Activated CD4-positive, alpha-beta T cell treated with anti-CD3 and anti-CD28 coated beads for 36 hours (primary cell): ENCODE measurements at regions not wholly inside any gene's neighbourhood (a gene's known extent, or its start where the extent isn't known, plus 50 kb on each side); places are given as distances from the start of the nearest gene placed in this dataset.

Source experiments
- ATAC-seq: fragments of 200-7000 bp; cut with Tn5 transposase; one replicate; pipeline ENCODE4 v1.10.0; 2021; ENCODE audit warnings: mild to moderate bottlenecking, moderate library complexity
- CTCF ChIA-PET: fragments of 350-600 bp; sonication (Branson Sonifier 250); formaldehyde crosslinking; loops from one replicate; lab custom pipeline; 2021; ENCODE audit warnings: antibody characterized with exemption; lab: Charles Lee
- POLR2A ChIA-PET: fragments of 350-600 bp; sonication (Branson Sonifier 250); formaldehyde crosslinking; loops from one replicate; lab custom pipeline; 2021; ENCODE audit warnings: antibody characterized with exemption, inconsistent platforms; lab: Charles Lee
- DNase-seq: peaks from one replicate; pipeline ENCODE4 v3.0.0-alpha.2; 2020
- H3K27ac Mint-ChIP-seq: one replicate; pipeline ENCODE4 v1.8.0; 2021; ENCODE audit warnings: mixed read lengths
- H3K27me3 Mint-ChIP-seq: one replicate; pipeline ENCODE4 v1.8.0; 2021; ENCODE audit warnings: mixed read lengths
- H3K36me3 Mint-ChIP-seq: one replicate; pipeline ENCODE4 v1.8.0; 2021; ENCODE audit warnings: low read depth, mixed read lengths
- H3K4me1 Mint-ChIP-seq: one replicate; pipeline ENCODE4 v1.8.0; 2021; ENCODE audit warnings: mixed read lengths
- H3K4me3 Mint-ChIP-seq: one replicate; pipeline ENCODE4 v1.8.0; 2021; ENCODE audit warnings: mild to moderate bottlenecking, moderate library complexity, mixed read lengths
- H3K9me3 Mint-ChIP-seq: one replicate; pipeline ENCODE4 v1.8.0; 2021; ENCODE audit warnings: low read depth, mixed read lengths
- intact Hi-C, 2 experiments: fragments of 100-400 bp; cut with DNase I in 1 of 2; cut with micrococcal nuclease in 1 of 2; formaldehyde crosslinking; loops; one replicate each; pipeline versions ENCODE4 v1.14.2 to v1.15.1; 2022 to 2024; cut with DNase I, micrococcal nuclease

- no peaks in the 10 kb centered on the region for H3K9me3 Mint-ChIP-seq
- CTCF ChIA-PET, result no interaction called here
- DNase-seq, result no peak
- no peaks in the 10 kb centered on the region for H3K4me1 Mint-ChIP-seq
- POLR2A ChIA-PET, result no interaction called here
- no peak for ATAC-seq
- H3K27ac Mint-ChIP-seq, result no peak overlapping the region
- intact Hi-C loops, result no loop called here
- no peaks in the 10 kb centered on the region for H3K27me3 Mint-ChIP-seq
- H3K4me3 Mint-ChIP-seq, result no peak overlapping the region
- peaks cover 41% of the 10 kb centered on the region for H3K36me3 Mint-ChIP-seq
Observed at GRCh38 chr22:26732284-26732683, 74.9 kb downstream of the MIAT start.

GRCh38 chr22:26734339-26735018 is 77.1 kb downstream of the MIAT start:
- Mint-ChIP-seq H3K4me3 (no peak overlapping the region), H3K9me3 (no peaks in the 10 kb centered on the region), H3K4me1 (no peaks in the 10 kb centered on the region), H3K27ac (no peak overlapping the region), H3K36me3 (peaks cover 38% of the 10 kb centered on the region), H3K27me3 (no peaks in the 10 kb centered on the region)
- POLR2A ChIA-PET, result interaction anchor here (0.7 kb wide), 1 partner anchor 51 kb away, joined by 12 read pairs; no protein-coding TSS in a partner anchor
- ATAC-seq (no peak), DNase-seq (no peak)
- intact Hi-C loops, result no loop called here
- CTCF ChIA-PET, result interaction anchor here (0.7 to 0.8 kb wide), 2 partner anchors 26 to 857 kb away, joined by 3 read pairs; no protein-coding TSS in a partner anchor

DNA sequence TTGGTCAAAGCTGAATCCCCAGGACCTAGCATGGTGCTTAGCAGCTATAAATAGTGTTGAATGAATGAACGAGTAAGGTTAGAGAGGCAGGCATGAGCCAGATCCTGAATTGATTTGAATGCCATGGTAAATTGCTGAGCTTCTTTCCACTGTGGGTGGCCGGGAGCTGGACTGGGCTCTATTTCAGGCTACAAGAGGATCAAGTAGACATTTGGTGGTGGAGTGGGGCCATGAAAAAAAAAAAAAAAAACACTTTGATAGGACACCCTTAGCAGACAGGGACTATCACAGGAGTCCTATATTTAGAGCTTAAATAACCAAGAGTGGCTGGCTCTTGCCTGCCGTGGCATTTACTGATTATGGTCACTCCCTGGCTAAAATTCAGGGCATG is 77.6 kb downstream of the MIAT start:
- H3K36me3 Mint-ChIP-seq, result peaks cover 38% of the 10 kb centered on the region
- ChIA-PET POLR2A (interaction anchor here (0.7 kb wide), 1 partner anchor 51 kb away, joined by 12 read pairs; no protein-coding TSS in a partner anchor), CTCF (interaction anchor here (0.7 to 0.8 kb wide), 2 partner anchors 25 to 856 kb away, joined by 3 read pairs; no protein-coding TSS in a partner anchor)
- intact Hi-C loops, result no loop called here
- no peaks in the 10 kb centered on the region for H3K27me3 Mint-ChIP-seq
- no peak for ATAC-seq
- no peaks in the 10 kb centered on the region for H3K9me3 Mint-ChIP-seq
- no peak overlapping the region for H3K4me3 Mint-ChIP-seq
- H3K4me1 Mint-ChIP-seq, result no peaks in the 10 kb centered on the region
- H3K27ac Mint-ChIP-seq, result no peak overlapping the region
- DNase-seq, result no peak

GRCh38 chr22:26737262-26737661 is 79.9 kb downstream of the MIAT start:
- H3K4me3 Mint-ChIP-seq, result no peak overlapping the region
- intact Hi-C loops, result no loop called here

DNA sequence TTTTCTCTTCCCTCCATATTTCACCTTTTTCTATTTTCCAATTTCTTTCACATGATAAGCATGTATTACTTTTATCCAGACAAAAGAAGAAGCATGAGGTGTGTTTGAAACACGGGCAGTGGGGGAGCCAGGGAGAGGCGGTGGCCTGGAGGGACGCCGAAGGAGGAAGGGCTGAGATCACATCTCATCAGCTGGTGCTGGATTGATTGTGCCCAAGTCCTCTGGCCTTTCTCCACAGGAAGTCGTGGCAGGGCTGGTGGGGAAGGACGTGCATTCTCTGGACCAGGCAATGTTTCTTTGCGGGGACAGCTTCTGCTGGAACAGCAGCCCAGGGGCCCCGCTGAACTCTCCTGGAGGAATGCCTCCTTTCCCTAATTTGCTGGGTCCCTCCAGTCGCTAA is 82.9 kb downstream of the MIAT start:
- Mint-ChIP-seq H3K36me3 (peaks cover 14% of the 10 kb centered on the region), H3K27me3 (no peaks in the 10 kb centered on the region)

More at GRCh38 chr22:26737262-26737661, 79.9 kb downstream of the MIAT start:
- CTCF ChIA-PET, result interaction anchor here (0.6 kb wide), 1 partner anchor 28 kb away, joined by 4 read pairs; no protein-coding TSS in a partner anchor
- DNase-seq (no peak), ATAC-seq (no peak)
- H3K36me3 Mint-ChIP-seq, result peaks cover 31% of the 10 kb centered on the region
- POLR2A ChIA-PET, result interaction anchor here (0.5 kb wide), 1 partner anchor 48 kb away, joined by 3 read pairs; no protein-coding TSS in a partner anchor
- H3K27me3 Mint-ChIP-seq, result no peaks in the 10 kb centered on the region
- H3K4me1 Mint-ChIP-seq, result no peaks in the 10 kb centered on the region
- H3K27ac Mint-ChIP-seq, result no peak overlapping the region
- H3K9me3 Mint-ChIP-seq, result no peaks in the 10 kb centered on the region

GRCh38 chr22:26743149-26743548 is 85.8 kb downstream of the MIAT start:
- no peaks in the 10 kb centered on the region for H3K4me1 Mint-ChIP-seq
- DNase-seq (no peak), ATAC-seq (no peak)
- no peak overlapping the region for H3K27ac Mint-ChIP-seq
- H3K4me3 Mint-ChIP-seq, result no peak overlapping the region
- intact Hi-C loops, result no loop called here
- no peaks in the 10 kb centered on the region for H3K9me3 Mint-ChIP-seq
- ChIA-PET POLR2A (no interaction called here), CTCF (no interaction called here)
- peaks cover 5% of the 10 kb centered on the region for H3K36me3 Mint-ChIP-seq
- H3K27me3 Mint-ChIP-seq, result no peaks in the 10 kb centered on the region

More for the DNA sequence above, 82.9 kb downstream of the MIAT start:
- DNase-seq (no peak), ATAC-seq (no peak)
- ChIA-PET POLR2A (no interaction called here), CTCF (interaction anchor here (0.7 to 1.9 kb wide), 3 partner anchors 11 to 1364 kb away, joined by 3 to 7 read pairs (median 4); no protein-coding TSS in a partner anchor)
- intact Hi-C loops, result no loop called here
- H3K9me3 Mint-ChIP-seq, result no peaks in the 10 kb centered on the region
- no peak overlapping the region for H3K4me3 Mint-ChIP-seq
- H3K4me1 Mint-ChIP-seq, result no peaks in the 10 kb centered on the region
- H3K27ac Mint-ChIP-seq, result no peak overlapping the region

GRCh38 chr22:26744892-26745808 is 87.8 kb downstream of the MIAT start:
- H3K27ac Mint-ChIP-seq, result no peak overlapping the region
- intact Hi-C loops, result no loop called here
- no peaks in the 10 kb centered on the region for H3K9me3 Mint-ChIP-seq
- ATAC-seq, result no peak
- ChIA-PET POLR2A (interaction anchor here (0.5 kb wide), 1 partner anchor 25 kb away, joined by 3 read pairs; no protein-coding TSS in a partner anchor), CTCF (interaction anchor here (1.9 kb wide), 1 partner anchor 11 kb away, joined by 9 read pairs; no protein-coding TSS in a partner anchor)
- peaks cover 3% of the 10 kb centered on the region for H3K36me3 Mint-ChIP-seq
- H3K4me1 Mint-ChIP-seq, result no peaks in the 10 kb centered on the region
- no peak overlapping the region for H3K4me3 Mint-ChIP-seq
- no peak for DNase-seq
- H3K27me3 Mint-ChIP-seq, result no peaks in the 10 kb centered on the region

GRCh38 chr22:26746311-26746710 is 88.9 kb downstream of the MIAT start:
- Mint-ChIP-seq H3K4me1 (no peaks in the 10 kb centered on the region), H3K9me3 (no peaks in the 10 kb centered on the region), H3K36me3 (peaks cover 2% of the 10 kb centered on the region), H3K27me3 (no peaks in the 10 kb centered on the region), H3K27ac (no peak overlapping the region), H3K4me3 (no peak overlapping the region)
- no peak for ATAC-seq
- DNase-seq, result no peak
- CTCF ChIA-PET, result no interaction called here
- POLR2A ChIA-PET, result no interaction called here
- intact Hi-C loops, result no loop called here

GRCh38 chr22:26748845-26749244 is 91.5 kb downstream of the MIAT start:
- ChIA-PET CTCF (no interaction called here), POLR2A (no interaction called here)
- no peaks in the 10 kb centered on the region for H3K9me3 Mint-ChIP-seq
- H3K27me3 Mint-ChIP-seq, result no peaks in the 10 kb centered on the region
- no peak for ATAC-seq
- H3K4me1 Mint-ChIP-seq, result no peaks in the 10 kb centered on the region
- no peak for DNase-seq
- no peaks in the 10 kb centered on the region for H3K36me3 Mint-ChIP-seq
- no peak overlapping the region for H3K4me3 Mint-ChIP-seq
- H3K27ac Mint-ChIP-seq, result no peak overlapping the region
- intact Hi-C loops, result no loop called here

GRCh38 chr22:26751217-26751616 is 93.8 kb downstream of the MIAT start:
- no peak overlapping the region for H3K4me3 Mint-ChIP-seq
- H3K36me3 Mint-ChIP-seq, result no peaks in the 10 kb centered on the region
- intact Hi-C loops, result loop anchor here in 1 of 2 experiments (10.0 kb wide), 1 partner anchor 1254 kb away; no protein-coding TSS in a partner anchor
- POLR2A ChIA-PET, result no interaction called here
- no peaks in the 10 kb centered on the region for H3K9me3 Mint-ChIP-seq
- CTCF ChIA-PET, result interaction anchor here (1.5 kb wide), 1 partner anchor 11 kb away, joined by 4 read pairs; no protein-coding TSS in a partner anchor
- H3K27ac Mint-ChIP-seq, result no peak overlapping the region
- no peaks in the 10 kb centered on the region for H3K27me3 Mint-ChIP-seq
- ATAC-seq, result no peak
- no peaks in the 10 kb centered on the region for H3K4me1 Mint-ChIP-seq
- DNase-seq, result no peak

- no peaks in the 10 kb centered on the region for H3K27me3 Mint-ChIP-seq
- ATAC-seq, result no peak
- intact Hi-C loops, result loop anchor here in 1 of 2 experiments (10.0 kb wide), 1 partner anchor 1252 kb away; no protein-coding TSS in a partner anchor
- peaks cover 7% of the 10 kb centered on the region for H3K36me3 Mint-ChIP-seq
- no peak for DNase-seq
- ChIA-PET CTCF (no interaction called here), POLR2A (no interaction called here)
- no peaks in the 10 kb centered on the region for H3K4me1 Mint-ChIP-seq
- no peak overlapping the region for H3K27ac Mint-ChIP-seq
- no peak overlapping the region for H3K4me3 Mint-ChIP-seq
- no peaks in the 10 kb centered on the region for H3K9me3 Mint-ChIP-seq
Observed at GRCh38 chr22:26753125-26753862, 95.9 kb downstream of the MIAT start.
